ENCODE measurements at regions not wholly inside any gene's neighbourhood (a gene's known extent, or its start where the extent isn't known, plus 50 kb on each side); places are given as distances from the start of the nearest gene placed in this dataset.

DNA sequence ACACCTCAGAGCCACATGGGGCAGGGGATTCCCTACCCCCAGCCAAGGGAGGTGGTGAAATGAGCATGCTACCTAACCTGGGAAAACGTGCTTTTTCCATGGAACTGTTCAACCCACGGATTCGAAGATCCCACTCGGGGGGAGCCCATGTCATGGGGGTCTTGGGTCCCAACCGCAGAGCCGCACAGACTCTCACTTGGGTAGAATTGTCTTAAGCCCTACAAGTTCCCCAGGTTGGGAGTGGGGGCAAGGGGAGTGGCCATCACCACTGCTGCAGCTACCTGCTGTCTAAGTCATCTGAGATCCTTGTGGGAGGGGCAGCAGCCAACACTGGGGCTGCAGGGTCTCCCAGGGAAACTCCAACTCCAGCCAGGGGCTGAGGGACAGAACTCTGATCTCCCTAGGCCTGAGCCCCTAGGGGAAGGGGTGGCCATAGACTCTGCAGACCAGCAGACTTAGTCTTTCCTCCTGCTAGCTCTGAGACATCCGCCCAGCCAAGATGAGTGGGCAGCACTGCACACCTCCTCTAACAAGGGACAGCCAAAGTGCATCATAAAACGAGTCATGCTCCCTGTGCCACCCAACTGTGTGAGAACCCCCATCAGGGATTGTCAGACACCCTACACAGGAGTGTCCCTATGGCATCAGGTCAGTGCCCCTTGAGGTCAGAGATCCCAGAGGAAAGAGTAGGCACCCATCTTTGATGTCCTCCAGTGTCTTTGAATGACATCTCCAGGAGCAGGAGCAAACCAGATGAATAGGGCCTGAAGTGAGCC is 610.4 kb upstream of the SLITRK6 start:
- TF ChIP-seq, protein P1, sequence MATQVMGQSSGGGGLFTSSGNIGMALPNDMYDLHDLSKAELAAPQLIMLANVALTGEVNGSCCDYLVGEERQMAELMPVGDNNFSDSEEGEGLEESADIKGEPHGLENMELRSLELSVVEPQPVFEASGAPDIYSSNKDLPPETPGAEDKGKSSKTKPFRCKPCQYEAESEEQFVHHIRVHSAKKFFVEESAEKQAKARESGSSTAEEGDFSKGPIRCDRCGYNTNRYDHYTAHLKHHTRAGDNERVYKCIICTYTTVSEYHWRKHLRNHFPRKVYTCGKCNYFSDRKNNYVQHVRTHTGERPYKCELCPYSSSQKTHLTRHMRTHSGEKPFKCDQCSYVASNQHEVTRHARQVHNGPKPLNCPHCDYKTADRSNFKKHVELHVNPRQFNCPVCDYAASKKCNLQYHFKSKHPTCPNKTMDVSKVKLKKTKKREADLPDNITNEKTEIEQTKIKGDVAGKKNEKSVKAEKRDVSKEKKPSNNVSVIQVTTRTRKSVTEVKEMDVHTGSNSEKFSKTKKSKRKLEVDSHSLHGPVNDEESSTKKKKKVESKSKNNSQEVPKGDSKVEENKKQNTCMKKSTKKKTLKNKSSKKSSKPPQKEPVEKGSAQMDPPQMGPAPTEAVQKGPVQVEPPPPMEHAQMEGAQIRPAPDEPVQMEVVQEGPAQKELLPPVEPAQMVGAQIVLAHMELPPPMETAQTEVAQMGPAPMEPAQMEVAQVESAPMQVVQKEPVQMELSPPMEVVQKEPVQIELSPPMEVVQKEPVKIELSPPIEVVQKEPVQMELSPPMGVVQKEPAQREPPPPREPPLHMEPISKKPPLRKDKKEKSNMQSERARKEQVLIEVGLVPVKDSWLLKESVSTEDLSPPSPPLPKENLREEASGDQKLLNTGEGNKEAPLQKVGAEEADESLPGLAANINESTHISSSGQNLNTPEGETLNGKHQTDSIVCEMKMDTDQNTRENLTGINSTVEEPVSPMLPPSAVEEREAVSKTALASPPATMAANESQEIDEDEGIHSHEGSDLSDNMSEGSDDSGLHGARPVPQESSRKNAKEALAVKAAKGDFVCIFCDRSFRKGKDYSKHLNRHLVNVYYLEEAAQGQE (IDR thresholded peaks at IDR 0.05; ENCODE audit: insufficient read depth in 1 of 2, low read depth in 2 of 2, low read length in 2 of 2), result no peak
- no peak for TF ChIP-seq SIN3A (IDR thresholded peaks at IDR 0.05; ENCODE audit: borderline replicate concordance, insufficient read depth, low read length)
- no peak for TF ChIP-seq TAF1 (IDR thresholded peaks at IDR 0.05; ENCODE audit: borderline replicate concordance, insufficient read depth, low read length)
- TF ChIP-seq FOXP2 (optimal IDR thresholded peaks at IDR 0.05; ENCODE audit: borderline replicate concordance, extremely low read depth, extremely low read length, insufficient read depth), result no peak
- no peak for TF ChIP-seq POLR2AphosphoS5 (IDR thresholded peaks at IDR 0.05; ENCODE audit: low read depth, low read length)

DNA sequence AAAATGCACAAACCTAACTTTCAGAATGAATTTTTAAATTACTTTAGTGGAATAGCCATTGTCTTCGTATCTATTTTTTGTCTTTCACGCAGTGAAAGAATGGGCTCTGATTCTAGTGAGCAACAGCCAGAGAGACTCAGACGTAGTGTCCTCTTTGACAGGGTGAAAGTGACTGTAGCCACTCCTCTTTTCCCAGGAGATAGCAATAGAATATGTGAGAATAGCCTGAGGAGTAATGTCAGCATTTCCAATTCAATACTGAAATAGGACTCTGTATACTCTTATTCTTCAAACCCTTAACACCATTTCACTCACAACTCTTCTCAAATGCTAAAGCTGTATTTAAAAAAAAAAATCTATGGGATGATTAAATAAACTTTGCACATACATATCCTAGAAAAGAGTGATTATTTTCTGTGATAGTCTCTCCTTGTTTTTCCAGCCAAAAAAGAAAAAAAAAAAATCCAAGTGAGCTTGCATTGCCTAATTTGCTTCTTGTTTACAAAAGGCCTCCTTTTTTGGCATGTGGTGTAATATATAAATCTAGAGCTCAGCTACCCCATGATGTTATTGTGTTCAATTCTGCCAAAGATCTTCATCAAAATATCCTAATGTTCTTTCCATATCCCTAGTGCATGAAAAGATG is 626.1 kb upstream of the SLITRK6 start:
- TF ChIP-seq SIN3A (IDR thresholded peaks at IDR 0.05; ENCODE audit: borderline replicate concordance, insufficient read depth, low read length) (no peak), FOXP2 (optimal IDR thresholded peaks at IDR 0.05; ENCODE audit: borderline replicate concordance, extremely low read depth, extremely low read length, insufficient read depth) (no peak), TAF1 (IDR thresholded peaks at IDR 0.05; ENCODE audit: borderline replicate concordance, insufficient read depth, low read length) (no peak), POLR2AphosphoS5 (IDR thresholded peaks at IDR 0.05; ENCODE audit: low read depth, low read length) (no peak)
- TF ChIP-seq, protein P1 (IDR thresholded peaks at IDR 0.05; ENCODE audit: insufficient read depth in 1 of 2, low read depth in 2 of 2, low read length in 2 of 2), result no peak

DNA sequence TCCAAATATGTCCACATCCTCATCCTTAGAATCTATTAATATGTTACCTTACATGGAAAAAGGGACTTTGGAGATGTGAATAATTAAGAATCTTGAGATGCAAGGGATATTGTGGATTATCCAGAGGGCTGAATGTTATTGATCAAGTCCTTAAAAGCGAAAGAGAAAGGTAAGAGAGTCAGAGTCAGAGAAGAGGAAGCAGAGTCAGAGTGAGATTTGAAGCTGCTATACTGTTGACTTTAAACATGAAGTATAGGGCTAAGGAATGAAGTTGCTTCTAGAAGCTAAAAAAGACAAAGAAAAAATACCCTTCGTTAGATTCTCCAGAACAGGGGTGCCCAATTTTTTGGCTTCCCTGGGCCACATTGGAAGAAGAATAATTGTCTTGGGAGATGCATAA is 627.2 kb upstream of the SLITRK6 start:
- TF ChIP-seq POLR2AphosphoS5 (IDR thresholded peaks at IDR 0.05; ENCODE audit: low read depth, low read length) (no peak), TAF1 (IDR thresholded peaks at IDR 0.05; ENCODE audit: borderline replicate concordance, insufficient read depth, low read length) (no peak), SIN3A (IDR thresholded peaks at IDR 0.05; ENCODE audit: borderline replicate concordance, insufficient read depth, low read length) (no peak), FOXP2 (optimal IDR thresholded peaks at IDR 0.05; ENCODE audit: borderline replicate concordance, extremely low read depth, extremely low read length, insufficient read depth) (no peak)
- TF ChIP-seq, protein P1 (IDR thresholded peaks at IDR 0.05; ENCODE audit: insufficient read depth in 1 of 2, low read depth in 2 of 2, low read length in 2 of 2), result no peak

DNA sequence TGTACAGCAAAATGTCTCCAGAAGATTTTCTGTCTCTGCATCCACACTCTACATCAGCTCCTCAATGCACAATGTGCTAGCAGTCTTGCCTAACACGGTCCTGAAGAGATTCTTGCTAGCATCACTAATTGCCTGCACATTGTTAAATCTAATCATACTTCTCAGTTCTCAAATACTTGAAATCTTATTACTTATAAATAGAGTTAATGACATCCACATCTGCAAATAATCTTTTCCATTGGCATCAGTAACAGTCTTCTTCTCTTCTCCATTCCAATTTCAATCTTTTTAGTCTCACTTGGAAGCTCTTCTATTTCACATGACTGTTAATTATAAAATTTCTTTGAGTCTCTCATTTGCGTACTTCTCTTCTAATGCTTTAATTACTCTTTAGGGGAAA is 630.5 kb upstream of the SLITRK6 start:
- TF ChIP-seq SIN3A (IDR thresholded peaks at IDR 0.05; ENCODE audit: borderline replicate concordance, insufficient read depth, low read length) (no peak), TAF1 (IDR thresholded peaks at IDR 0.05; ENCODE audit: borderline replicate concordance, insufficient read depth, low read length) (no peak), POLR2AphosphoS5 (IDR thresholded peaks at IDR 0.05; ENCODE audit: low read depth, low read length) (no peak), FOXP2 (optimal IDR thresholded peaks at IDR 0.05; ENCODE audit: borderline replicate concordance, extremely low read depth, extremely low read length, insufficient read depth) (no peak)
- TF ChIP-seq, protein P1 (IDR thresholded peaks at IDR 0.05; ENCODE audit: insufficient read depth in 1 of 2, low read depth in 2 of 2, low read length in 2 of 2), result no peak
